IPS DF 19.7 (cell line): ENCODE measurements at regions not wholly inside any gene's neighbourhood (a gene's known extent, or its start where the extent isn't known, plus 50 kb on each side); places are given as distances from the start of the nearest gene placed in this dataset.

Experiments
- DNase-seq: peaks from one replicate; pipeline ENCODE4 v3.0.0-alpha.2; 2013; ENCODE audit warnings: low read depth, low spot score

- DNase-seq = no peak
Measured at GRCh38 chr2:129464036-129464435, 515.4 kb upstream of the RAB6C start.

GRCh38 chr2:129464631-129465030 lies 514.8 kb upstream of the RAB6C start:
- DNase-seq = no peak

- no peak for DNase-seq
Measured at GRCh38 chr2:129465045-129465444, 514.4 kb upstream of the RAB6C start.

GRCh38 chr2:129466389-129466788 lies 513.1 kb upstream of the RAB6C start:
- no peak for DNase-seq

GRCh38 chr2:129467012-129467779 lies 512.3 kb upstream of the RAB6C start:
- no peak for DNase-seq

GRCh38 chr2:129467941-129468340 lies 511.5 kb upstream of the RAB6C start:
- no peak for DNase-seq

GRCh38 chr2:129468879-129469278 lies 510.6 kb upstream of the RAB6C start:
- no peak for DNase-seq

GRCh38 chr2:129469389-129469788 lies 510.1 kb upstream of the RAB6C start:
- DNase-seq = no peak

- no peak for DNase-seq
Measured at GRCh38 chr2:129469871-129470270, 509.6 kb upstream of the RAB6C start.

- no peak for DNase-seq
Measured at GRCh38 chr2:129478902-129479517, 500.5 kb upstream of the RAB6C start.

GRCh38 chr2:129479892-129480291 lies 499.6 kb upstream of the RAB6C start:
- peak; percentile 12 for DNase-seq

GRCh38 chr2:129480790-129481189 lies 498.7 kb upstream of the RAB6C start:
- no peak for DNase-seq

GRCh38 chr2:129481306-129482219 lies 497.9 kb upstream of the RAB6C start:
- no peak for DNase-seq

GRCh38 chr2:129482626-129483025 lies 496.8 kb upstream of the RAB6C start:
- no peak for DNase-seq

GRCh38 chr2:129483366-129483765 lies 496.1 kb upstream of the RAB6C start:
- no peak for DNase-seq

- DNase-seq = no peak
Measured at GRCh38 chr2:129484999-129485897, 494.2 kb upstream of the RAB6C start.

GRCh38 chr2:129488376-129488775 lies 491.1 kb upstream of the RAB6C start:
- DNase-seq = no peak

- no peak for DNase-seq
Measured at GRCh38 chr2:129490641-129491040, 488.8 kb upstream of the RAB6C start.

- no peak for DNase-seq
Measured at GRCh38 chr2:129491308-129491707, 488.2 kb upstream of the RAB6C start.

GRCh38 chr2:129492548-129492947 lies 486.9 kb upstream of the RAB6C start:
- no peak for DNase-seq

- DNase-seq = no peak
Measured at GRCh38 chr2:129499747-129500146, 479.7 kb upstream of the RAB6C start.
